A673 (cell line): ENCODE measurements at regions not wholly inside any gene's neighbourhood (a gene's known extent, or its start where the extent isn't known, plus 50 kb on each side); places are given as distances from the start of the nearest gene placed in this dataset.

Experiments
- EZH2 ChIP-seq: fragments of 200-600 bp; sonication (generic); IDR thresholded peaks from 2 replicates; pipeline ENCODE4 v1.6.1; 2017; ENCODE audit warnings: borderline replicate concordance, low read depth, mild to moderate bottlenecking, mixed read lengths, antibody characterized with exemption, low read length; ENCODE audit not compliant: poor library complexity, severe bottlenecking
- TF ChIP-seq, protein P1 (sequence below): fragments of 300-800, 200-600 bp; sonication (generic); conservative IDR thresholded peaks from 2 replicates; pipeline ENCODE4 v1.5.1; 2017; ENCODE audit warnings: low read depth, mild to moderate bottlenecking, antibody characterized with exemption, low read length, moderate library complexity, mixed read lengths

GRCh38 chr6:156316583-156317125, 460.5 kb upstream of the ARID1B start:
- TF ChIP-seq, protein P1, sequence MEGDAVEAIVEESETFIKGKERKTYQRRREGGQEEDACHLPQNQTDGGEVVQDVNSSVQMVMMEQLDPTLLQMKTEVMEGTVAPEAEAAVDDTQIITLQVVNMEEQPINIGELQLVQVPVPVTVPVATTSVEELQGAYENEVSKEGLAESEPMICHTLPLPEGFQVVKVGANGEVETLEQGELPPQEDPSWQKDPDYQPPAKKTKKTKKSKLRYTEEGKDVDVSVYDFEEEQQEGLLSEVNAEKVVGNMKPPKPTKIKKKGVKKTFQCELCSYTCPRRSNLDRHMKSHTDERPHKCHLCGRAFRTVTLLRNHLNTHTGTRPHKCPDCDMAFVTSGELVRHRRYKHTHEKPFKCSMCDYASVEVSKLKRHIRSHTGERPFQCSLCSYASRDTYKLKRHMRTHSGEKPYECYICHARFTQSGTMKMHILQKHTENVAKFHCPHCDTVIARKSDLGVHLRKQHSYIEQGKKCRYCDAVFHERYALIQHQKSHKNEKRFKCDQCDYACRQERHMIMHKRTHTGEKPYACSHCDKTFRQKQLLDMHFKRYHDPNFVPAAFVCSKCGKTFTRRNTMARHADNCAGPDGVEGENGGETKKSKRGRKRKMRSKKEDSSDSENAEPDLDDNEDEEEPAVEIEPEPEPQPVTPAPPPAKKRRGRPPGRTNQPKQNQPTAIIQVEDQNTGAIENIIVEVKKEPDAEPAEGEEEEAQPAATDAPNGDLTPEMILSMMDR, result no peak
- TF ChIP-seq EZH2, result no peak
